ENCODE measurements at regions not wholly inside any gene's neighbourhood (a gene's known extent, or its start where the extent isn't known, plus 50 kb on each side); places are given as distances from the start of the nearest gene placed in this dataset.

DNA sequence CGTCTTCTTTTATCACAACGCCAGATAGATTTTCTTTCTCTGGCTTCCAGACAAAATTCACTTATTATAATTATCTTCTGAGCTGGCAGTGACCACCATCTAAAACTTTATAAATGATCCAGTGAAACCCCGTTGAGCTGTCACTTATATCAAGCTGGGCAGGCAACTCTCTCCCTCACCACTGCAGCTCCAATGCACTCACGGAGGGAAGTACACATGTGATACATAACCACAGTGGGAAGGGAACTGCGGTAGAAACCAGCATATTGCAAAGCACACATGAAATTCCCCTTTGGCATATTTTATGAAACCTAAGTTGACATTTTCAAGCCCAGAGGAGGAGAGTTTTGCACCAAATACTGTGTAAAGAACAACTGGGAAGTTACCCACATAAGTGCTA, 536.9 kb downstream of the HACE1 start:
- H2AK5ac ChIP-seq (ENCODE audit: low read depth, low read length), result no peak overlapping the region
- no peak for TF ChIP-seq CBX8 (IDR thresholded peaks at IDR 0.05; ENCODE audit: borderline replicate concordance, low read depth, low read length)
- TF ChIP-seq PHF8 (conservative IDR thresholded peaks at IDR 0.05; ENCODE audit: low read depth, low read length), result no peak
- no peak for TF ChIP-seq KDM1A (IDR thresholded peaks at IDR 0.05; ENCODE audit: borderline replicate concordance, low read length)
- TF ChIP-seq KDM5A (IDR thresholded peaks at IDR 0.05; ENCODE audit: low read length), result no peak
- no peak for TF ChIP-seq TCF12 (IDR thresholded peaks at IDR 0.05; ENCODE audit: low read depth, low read length)
- no peak for TF ChIP-seq EZH2 (IDR thresholded peaks at IDR 0.05; ENCODE audit: low read depth, low read length, severe bottlenecking)
- TF ChIP-seq, protein P1, sequence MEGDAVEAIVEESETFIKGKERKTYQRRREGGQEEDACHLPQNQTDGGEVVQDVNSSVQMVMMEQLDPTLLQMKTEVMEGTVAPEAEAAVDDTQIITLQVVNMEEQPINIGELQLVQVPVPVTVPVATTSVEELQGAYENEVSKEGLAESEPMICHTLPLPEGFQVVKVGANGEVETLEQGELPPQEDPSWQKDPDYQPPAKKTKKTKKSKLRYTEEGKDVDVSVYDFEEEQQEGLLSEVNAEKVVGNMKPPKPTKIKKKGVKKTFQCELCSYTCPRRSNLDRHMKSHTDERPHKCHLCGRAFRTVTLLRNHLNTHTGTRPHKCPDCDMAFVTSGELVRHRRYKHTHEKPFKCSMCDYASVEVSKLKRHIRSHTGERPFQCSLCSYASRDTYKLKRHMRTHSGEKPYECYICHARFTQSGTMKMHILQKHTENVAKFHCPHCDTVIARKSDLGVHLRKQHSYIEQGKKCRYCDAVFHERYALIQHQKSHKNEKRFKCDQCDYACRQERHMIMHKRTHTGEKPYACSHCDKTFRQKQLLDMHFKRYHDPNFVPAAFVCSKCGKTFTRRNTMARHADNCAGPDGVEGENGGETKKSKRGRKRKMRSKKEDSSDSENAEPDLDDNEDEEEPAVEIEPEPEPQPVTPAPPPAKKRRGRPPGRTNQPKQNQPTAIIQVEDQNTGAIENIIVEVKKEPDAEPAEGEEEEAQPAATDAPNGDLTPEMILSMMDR (IDR thresholded peaks at IDR 0.05; ENCODE audit: control extremely low read depth in 1 of 3, insufficient read depth in 1 of 3, low read depth in 1 of 3, low read length in 3 of 3), result no peak
- no peak for TF ChIP-seq MAX (IDR thresholded peaks at IDR 0.05)
- TF ChIP-seq E2F6 (IDR thresholded peaks at IDR 0.05), result no peak
- no peak for TF ChIP-seq CHD2 (IDR thresholded peaks at IDR 0.05; ENCODE audit: low read length)
- TF ChIP-seq CTBP2 (IDR thresholded peaks at IDR 0.05; ENCODE audit: borderline replicate concordance, insufficient read depth, insufficient read length, low read length), result no peak

More for the DNA sequence above, 536.9 kb downstream of the HACE1 start:
- Histone ChIP-seq H3K9ac (replicated peaks in 1 of 4; ENCODE audit: extremely low read depth in 1 of 4, low read depth in 3 of 4, low read length in 3 of 4) (no peak overlapping the region), H3K27me3 (replicated peaks in 1 of 4; ENCODE audit: control insufficient read depth in 3 of 4, extremely low read depth in 1 of 4, insufficient read depth in 3 of 4, low read length in 3 of 4) (no peaks in the 10 kb centered on the region), H2BK120ac (replicated peaks; ENCODE audit: low read depth, low read length) (no peak overlapping the region), H3K4me2 (ENCODE audit: insufficient read depth in 1 of 2, low read depth in 2 of 2, low read length in 2 of 2) (no peak overlapping the region), H4K8ac (ENCODE audit: extremely low read depth, insufficient read depth, low read length) (no peak overlapping the region), H3K4me3 (ENCODE audit: extremely low read depth in 1 of 4, insufficient read depth in 2 of 4, low read depth in 3 of 4, low read length in 4 of 4) (no peak overlapping the region), H3K23ac (ENCODE audit: insufficient read length) (no peak overlapping the region), H3K79me1 (ENCODE audit: low read depth, low read length) (no peaks in the 10 kb centered on the region), H2BK15ac (ENCODE audit: low read length) (no peak overlapping the region), H3K79me2 (ENCODE audit: control insufficient read depth in 1 of 2, insufficient read depth in 2 of 2, low read length in 2 of 2) (no peaks in the 10 kb centered on the region), H4K20me1 (replicated peaks in 1 of 2; ENCODE audit: control insufficient read depth in 1 of 2, insufficient read depth in 2 of 2, low read length in 2 of 2) (no peaks in the 10 kb centered on the region), H2BK20ac (ENCODE audit: low read length) (no peak overlapping the region), H3K56ac (replicated peaks; ENCODE audit: insufficient read length, low read depth, low read length) (no peak overlapping the region), H2BK5ac (ENCODE audit: low read depth, low read length) (no peak overlapping the region), H3K4ac (replicated peaks; ENCODE audit: insufficient read length, low read depth, low read length) (no peak overlapping the region), H4K91ac (replicated peaks; ENCODE audit: insufficient read length, low read length) (no peak overlapping the region), H3K18ac (ENCODE audit: extremely low read depth, low read length) (no peak overlapping the region), H3K9me3 (ENCODE audit: insufficient read depth in 2 of 2, low read depth in 1 of 2, low read length in 1 of 2) (no peaks in the 10 kb centered on the region), H3K23me2 (ENCODE audit: low read depth, low read length) (no peaks in the 10 kb centered on the region), H4K5ac (ENCODE audit: insufficient read length, low read depth, low read length) (no peak overlapping the region), H2AFZ (ENCODE audit: low read length) (no peak overlapping the region), H3K4me1 (replicated peaks in 1 of 4; ENCODE audit: control insufficient read depth in 3 of 4, insufficient read depth in 4 of 4, low read length in 3 of 4) (no peaks in the 10 kb centered on the region), H3K36me3 (ENCODE audit: control insufficient read depth in 2 of 4, insufficient read depth in 4 of 4, low read length in 3 of 4) (no peaks in the 10 kb centered on the region), H3K27ac (ENCODE audit: low read depth, low read length) (no peak overlapping the region), H2BK12ac (ENCODE audit: low read depth, low read length) (no peak overlapping the region), H3K14ac (ENCODE audit: insufficient read length) (no peak overlapping the region)
- DNase-seq (ENCODE audit: low read depth in 1 of 2, low spot score in 2 of 2), result no peak
- CTCF ChIA-PET (ENCODE audit: partially characterized antibody), result interaction anchor here (0.7 to 1.5 kb wide), 4 partner anchors 11 to 203 kb away, joined by 3 to 5 read pairs (median 4); no protein-coding TSS in a partner anchor
- WGBS, 2 experiments (ENCODE audit: extremely low coverage in 1 of 2, insufficient coverage in 1 of 2, insufficient read length in 1 of 2, insufficient replicate concordance in 2 of 2, low coverage in 1 of 2, low lambda C conversion rate in 2 of 2, missing lambda C conversion rate in 1 of 2), result 92% methylated on average over 5 of the region's 5 CpGs; no CpG with 5 or more reads in 1 of the 2 experiments
- POLR2A ChIA-PET (ENCODE audit: partially characterized antibody), result no interaction called here
- no peak for FAIRE-seq

Data from H1 (cell line).